H54 (cell line): ENCODE measurements at regions not wholly inside any gene's neighbourhood (a gene's known extent, or its start where the extent isn't known, plus 50 kb on each side); places are given as distances from the start of the nearest gene placed in this dataset.

ENCODE experiments used
- DNase-seq: peaks from one replicate; pipeline ENCODE4 v3.0.0; 2011; ENCODE audit warnings: low spot score, mixed read lengths; ENCODE audit not compliant: insufficient read length
- FAIRE-seq: peaks from 3 replicates; lab custom pipeline; 2011; peaks lifted over from hg19 to GRCh38; lab: Jason Lieb, UNC
- POLR2A ChIP-seq: IDR thresholded peaks from 2 replicates; pipeline ENCODE4 v1.6.1; 2011; ENCODE audit warnings: low read depth, mild to moderate bottlenecking, low read length

GRCh38 chr22:47439643-47440265 lies 677.3 kb downstream of the TBC1D22A start:
- FAIRE-seq (no peak), DNase-seq (no peak)
- TF ChIP-seq POLR2A = no peak

DNA sequence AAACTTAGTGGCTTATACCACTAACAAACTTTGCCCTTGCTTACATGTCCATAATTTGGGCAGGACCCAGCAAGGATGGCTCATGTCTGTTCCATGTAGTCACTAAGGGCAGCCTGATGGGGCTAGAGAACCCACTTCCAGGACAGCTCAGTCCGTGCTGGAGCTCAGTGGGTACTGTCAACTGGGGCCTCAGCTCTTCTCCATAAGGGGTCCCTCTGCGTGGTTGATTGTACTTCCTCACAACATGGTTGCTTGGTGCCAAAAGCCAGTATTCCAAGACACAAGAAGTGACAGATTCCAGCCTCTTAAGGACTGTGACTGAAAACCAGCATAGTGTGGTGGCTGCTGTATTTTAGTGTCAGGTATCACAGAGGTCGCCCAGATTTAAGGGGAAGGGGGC lies 675.2 kb downstream of the TBC1D22A start:
- DNase-seq (no peak), FAIRE-seq (no peak)
- no peak for TF ChIP-seq POLR2A

DNA sequence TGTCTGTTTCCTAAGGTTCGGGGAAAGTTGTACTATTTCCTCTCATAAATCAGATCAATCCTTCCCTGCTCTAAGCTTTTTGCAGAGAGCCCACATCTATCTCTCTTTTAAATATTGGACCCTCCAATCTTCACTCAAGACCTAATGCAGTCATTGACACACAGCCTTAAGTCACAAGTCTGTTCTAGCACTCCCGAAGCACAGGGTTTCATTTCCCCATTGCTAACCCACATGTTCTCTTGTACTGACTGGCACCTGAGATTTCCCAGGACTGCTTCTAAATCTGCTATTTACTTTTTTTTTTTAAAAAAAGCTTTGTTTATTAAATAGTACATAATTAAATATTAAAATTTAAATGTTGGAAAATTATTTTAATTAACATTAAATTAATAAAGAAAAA lies 674.7 kb downstream of the TBC1D22A start:
- FAIRE-seq (no peak), DNase-seq (no peak)
- no peak for TF ChIP-seq POLR2A

GRCh38 chr22:47435826-47436225 lies 673.4 kb downstream of the TBC1D22A start:
- DNase-seq = no peak
- FAIRE-seq = no peak
- TF ChIP-seq POLR2A = no peak

GRCh38 chr22:47435204-47435487 lies 672.7 kb downstream of the TBC1D22A start:
- FAIRE-seq (no peak), DNase-seq (no peak)
- TF ChIP-seq POLR2A = no peak

DNA sequence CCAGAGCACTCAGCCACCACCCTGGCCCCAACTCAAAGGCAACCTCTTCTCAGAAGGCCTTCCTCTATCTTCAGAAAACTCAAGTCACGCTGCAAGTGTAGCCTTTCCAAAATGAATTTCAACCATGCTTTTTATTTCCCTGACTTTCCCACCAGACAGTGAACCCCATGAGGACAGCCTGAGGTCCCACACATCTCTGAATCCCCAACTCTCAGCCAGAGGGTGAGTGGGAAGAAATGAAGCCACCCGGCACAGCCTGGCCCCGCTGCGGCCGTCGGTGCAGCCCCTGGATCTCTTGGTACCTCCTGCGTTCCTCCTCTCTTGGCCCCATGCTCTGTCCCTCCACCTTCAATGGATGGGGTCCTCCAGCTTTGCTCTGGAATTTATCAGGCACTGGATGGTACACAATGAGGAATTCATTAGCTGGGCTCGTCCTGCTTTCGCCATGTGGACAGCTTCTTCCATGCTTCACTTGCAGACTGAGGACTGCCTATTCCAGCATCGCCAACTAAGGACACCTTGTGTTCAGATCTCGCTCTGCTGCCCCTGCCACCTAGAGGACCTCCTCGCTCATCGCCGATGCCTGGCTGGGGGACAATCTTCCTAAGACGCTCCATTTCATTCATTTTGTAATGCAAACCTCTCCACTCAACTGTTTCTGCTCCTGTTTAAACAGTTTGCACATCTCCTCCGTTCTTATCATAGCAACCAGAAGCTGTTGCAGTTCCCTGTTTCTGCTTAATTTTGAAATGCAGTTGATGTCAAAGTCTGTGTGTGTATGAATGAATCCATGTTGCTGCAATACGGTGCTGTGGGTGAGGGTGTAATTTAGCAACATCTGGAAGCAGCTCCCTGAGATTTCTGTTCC lies 672.1 kb downstream of the TBC1D22A start:
- DNase-seq (no peak), FAIRE-seq (no peak)
- TF ChIP-seq POLR2A = no peak

DNA sequence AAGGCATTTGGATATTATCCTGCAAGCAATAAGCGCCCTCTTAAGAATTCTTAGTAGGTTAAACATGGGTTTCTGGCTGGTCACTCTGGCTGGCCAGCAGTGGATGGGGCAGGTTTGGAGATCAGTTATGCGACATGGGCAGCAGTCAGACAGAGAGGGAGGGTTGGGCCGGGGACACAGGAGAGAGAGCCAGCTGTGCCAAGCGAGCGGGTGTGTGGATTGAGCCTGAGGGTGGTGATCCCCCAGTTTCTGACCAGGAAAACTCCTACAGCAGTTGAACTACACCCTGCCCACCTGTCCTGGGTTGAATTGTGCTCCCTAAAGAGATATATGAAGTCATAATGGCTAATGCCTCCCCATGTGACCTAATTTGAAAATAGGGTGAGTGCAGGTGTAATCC lies 671.2 kb downstream of the TBC1D22A start:
- no peak for TF ChIP-seq POLR2A
- DNase-seq = no peak
- FAIRE-seq = no peak

DNA sequence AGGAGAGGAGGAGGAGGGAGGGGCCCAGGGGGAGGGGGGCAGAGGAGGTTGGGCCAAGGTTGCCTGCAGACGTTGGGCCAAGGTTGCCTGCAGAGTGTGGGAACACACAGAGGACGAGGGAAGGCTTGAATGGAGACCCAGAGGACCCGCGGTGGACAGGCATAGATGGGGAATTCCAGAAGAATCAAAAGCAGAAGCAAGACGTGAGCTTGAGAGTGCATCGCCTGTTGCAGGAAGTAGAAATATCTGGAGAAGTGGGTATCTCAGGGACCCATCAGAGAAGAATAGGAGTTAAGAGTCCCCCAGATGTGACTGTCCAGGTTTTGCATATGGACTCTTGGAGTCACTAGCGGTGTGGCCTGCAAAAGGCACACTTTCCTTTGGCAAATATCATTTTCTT lies 670.2 kb downstream of the TBC1D22A start:
- DNase-seq = no peak
- no peak for FAIRE-seq
- no peak for TF ChIP-seq POLR2A

DNA sequence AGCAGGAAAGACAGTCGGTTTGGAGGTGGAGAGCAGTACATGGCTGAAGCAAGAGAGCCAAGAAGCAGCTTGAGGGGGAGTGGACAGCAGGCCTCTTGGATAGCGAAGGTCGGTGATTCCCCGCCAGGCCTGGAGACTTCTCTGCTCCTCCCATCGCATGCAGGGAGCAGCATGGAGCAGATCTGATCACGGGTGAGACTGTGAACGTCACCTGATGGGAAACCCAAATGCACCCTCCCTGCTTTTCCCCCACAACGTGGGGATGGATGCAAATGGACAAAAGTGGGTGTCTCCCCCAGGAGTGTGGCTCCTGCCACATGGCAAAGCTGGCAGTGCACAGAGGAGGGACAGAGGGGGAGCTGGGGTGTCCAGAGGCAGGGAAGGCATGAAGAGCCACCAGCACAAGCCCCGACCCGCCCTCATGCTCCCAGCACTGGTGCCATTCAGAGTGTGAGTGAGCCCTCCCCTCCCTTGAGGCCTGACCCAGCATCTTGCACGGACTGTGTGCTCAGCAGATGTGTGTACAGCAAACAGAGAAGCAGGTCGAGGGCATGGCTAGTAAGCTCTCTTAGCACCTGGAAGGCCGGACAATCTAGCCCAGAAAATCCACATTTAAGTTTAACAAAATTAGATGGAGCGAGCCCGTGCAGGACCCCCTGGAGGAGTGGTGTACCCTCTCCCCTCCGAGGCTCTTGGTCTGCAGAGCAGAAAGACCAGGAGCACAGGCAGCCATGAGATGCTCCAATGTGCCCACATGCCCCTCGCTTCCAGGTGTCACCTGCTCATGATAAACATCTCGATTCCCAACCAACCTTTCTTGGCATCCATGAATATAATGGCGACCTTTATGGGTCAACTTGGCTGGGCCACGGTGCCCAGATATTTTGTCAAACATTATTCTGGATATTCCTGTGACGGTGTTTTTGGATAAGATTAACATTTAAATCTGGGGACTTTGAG lies 661.7 kb downstream of the TBC1D22A start:
- no peak for FAIRE-seq
- DNase-seq = no peak
- no peak for TF ChIP-seq POLR2A

GRCh38 chr22:47423266-47423665 lies 660.8 kb downstream of the TBC1D22A start:
- DNase-seq (no peak), FAIRE-seq (no peak)
- no peak for TF ChIP-seq POLR2A

GRCh38 chr22:47422736-47423135 lies 660.3 kb downstream of the TBC1D22A start:
- FAIRE-seq (no peak), DNase-seq (no peak)
- no peak for TF ChIP-seq POLR2A

DNA sequence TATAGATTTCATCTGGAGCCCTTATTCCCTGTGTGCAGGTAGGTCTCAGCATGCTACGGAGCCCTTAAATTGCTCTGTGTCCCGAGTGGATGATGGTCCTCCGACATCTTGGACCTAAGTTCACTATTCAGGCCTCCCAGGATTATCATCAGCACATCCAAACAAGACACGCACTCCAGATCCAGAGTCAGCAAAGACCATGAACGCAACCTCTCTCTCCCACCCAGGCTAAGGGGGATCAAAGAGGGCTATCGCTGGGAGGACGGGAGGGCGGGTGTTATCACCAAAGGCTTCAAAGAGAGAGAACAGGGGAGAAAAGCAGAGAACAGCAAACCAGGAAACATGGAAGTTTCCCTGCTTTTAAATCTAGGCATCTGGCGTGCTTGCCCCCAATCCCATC lies 659.4 kb downstream of the TBC1D22A start:
- no peak for TF ChIP-seq POLR2A
- FAIRE-seq (no peak), DNase-seq (no peak)

DNA sequence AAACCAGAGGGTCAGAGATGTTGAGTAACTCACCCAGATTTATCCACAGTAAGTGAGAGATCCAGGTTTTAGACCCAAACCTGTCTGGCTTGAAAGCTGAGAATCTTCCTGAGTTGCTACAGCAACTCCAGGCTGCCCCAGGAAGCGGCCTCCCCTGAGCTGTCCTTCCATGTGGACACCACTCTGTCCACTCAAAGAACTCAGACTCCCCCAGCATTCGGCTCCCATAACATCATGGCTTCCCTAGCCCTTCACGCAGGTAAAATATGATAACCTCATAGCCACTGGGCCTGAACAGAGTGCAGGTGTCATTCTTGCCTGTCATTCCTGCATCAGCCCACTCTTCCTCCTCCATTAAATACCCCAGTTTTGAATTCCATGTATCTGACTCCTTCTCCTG lies 657.8 kb downstream of the TBC1D22A start:
- FAIRE-seq (no peak), DNase-seq (no peak)
- no peak for TF ChIP-seq POLR2A

GRCh38 chr22:47419239-47419638 lies 656.8 kb downstream of the TBC1D22A start:
- TF ChIP-seq POLR2A = no peak
- no peak for DNase-seq
- no peak for FAIRE-seq

DNA sequence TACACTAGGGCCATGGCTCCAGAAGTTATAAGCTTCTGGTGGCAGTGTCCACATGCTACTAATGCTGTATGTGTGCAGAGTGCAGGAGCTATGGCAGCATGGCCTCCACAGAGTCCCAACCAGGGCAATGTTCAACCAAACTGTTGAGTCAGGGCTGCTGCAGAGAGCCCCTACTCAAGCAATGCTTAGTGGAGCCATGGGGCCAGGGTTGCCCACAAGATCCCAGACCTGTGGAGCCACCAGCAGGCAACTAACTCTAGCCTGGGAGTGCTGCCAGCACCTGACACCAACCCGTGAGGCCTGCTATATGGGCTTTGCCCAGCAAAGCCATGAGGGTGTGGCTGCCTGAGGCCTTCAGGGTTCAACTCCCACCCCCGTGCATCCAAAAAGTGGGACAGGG lies 655.2 kb downstream of the TBC1D22A start:
- TF ChIP-seq POLR2A = no peak
- no peak for FAIRE-seq
- no peak for DNase-seq
